ENCODE measurements at regions not wholly inside any gene's neighbourhood (a gene's known extent, or its start where the extent isn't known, plus 50 kb on each side); places are given as distances from the start of the nearest gene placed in this dataset.

- TF ChIP-seq MEIS1 (CRISPR knock-in tag; IDR thresholded peaks at IDR 0.05; ENCODE audit: borderline replicate concordance) (no peak), ZNF235 (CRISPR knock-in tag; IDR thresholded peaks at IDR 0.05; ENCODE audit: borderline replicate concordance) (no peak), MTF1 (CRISPR knock-in tag; IDR thresholded peaks at IDR 0.05) (no peak), CTCF (CRISPR knock-in tag; IDR thresholded peaks at IDR 0.05) (no peak)
These were observed 142.6 kb upstream of the KLF4 start for GRCh38 chr9:107632216-107632615.

All from HepG2 (cell line).